ENCODE measurements at regions not wholly inside any gene's neighbourhood (a gene's known extent, or its start where the extent isn't known, plus 50 kb on each side); places are given as distances from the start of the nearest gene placed in this dataset.

DNA sequence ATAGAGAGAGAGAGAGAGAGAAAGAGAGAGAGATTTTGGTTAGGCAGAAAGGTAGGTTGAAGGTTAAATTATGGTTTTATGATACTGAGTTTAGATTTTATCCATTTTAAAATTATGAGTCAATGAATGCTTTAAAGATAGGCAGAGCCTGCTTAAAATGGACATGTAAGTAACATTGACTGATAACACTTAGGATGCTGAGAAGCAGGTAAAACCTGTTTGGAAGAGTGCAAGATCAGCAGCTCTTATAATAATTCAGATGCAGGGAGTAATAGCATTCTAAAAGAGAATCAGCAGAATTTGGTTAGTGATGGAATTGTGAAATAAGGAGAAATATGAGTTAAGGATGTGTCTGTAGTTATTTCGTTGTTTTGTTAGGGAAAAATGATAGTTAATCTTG is 446.6 kb downstream of the PLA2G4A start:
- TF ChIP-seq POLR2A (IDR thresholded peaks at IDR 0.05; ENCODE audit: low read depth, low read length), result no peak
- TF ChIP-seq POLR2AphosphoS5 (IDR thresholded peaks at IDR 0.05; ENCODE audit: low read depth, low read length), result no peak
- TF ChIP-seq TAF1 (IDR thresholded peaks at IDR 0.05; ENCODE audit: borderline replicate concordance, low read depth, low read length), result no peak

Measured in GM12892 (cell line).